ENCODE measurements at regions not wholly inside any gene's neighbourhood (a gene's known extent, or its start where the extent isn't known, plus 50 kb on each side); places are given as distances from the start of the nearest gene placed in this dataset.

GRCh38 chr1:5389101-5389885 is 602.9 kb downstream of the NPHP4 start:
- intact Hi-C loops (cut with micrococcal nuclease), result no loop called here
- Histone ChIP-seq H3K79me2 (ENCODE audit: insufficient read depth, low read length) (no peaks in the 10 kb centered on the region), H3K27ac (ENCODE audit: low read depth in 1 of 2, low read length in 2 of 2) (no peak overlapping the region), H3K9me3 (replicated peaks in 1 of 2; ENCODE audit: control insufficient read depth in 1 of 2, insufficient read depth in 1 of 2, low read length in 2 of 2) (no peaks in the 10 kb centered on the region), H3K36me3 (replicated peaks in 1 of 2; ENCODE audit: control insufficient read depth in 1 of 2, insufficient read depth in 2 of 2, low read length in 2 of 2) (no peaks in the 10 kb centered on the region), H3K4me3 (replicated peaks in 1 of 3; ENCODE audit: low read depth in 2 of 3, low read length in 3 of 3) (no peak overlapping the region), H3K4me2 (replicated peaks; ENCODE audit: extremely low read depth, low read length, poor library complexity, severe bottlenecking) (no peak overlapping the region), H3K27me3 (ENCODE audit: control insufficient read depth in 2 of 2, insufficient read depth in 2 of 2, low read length in 2 of 2) (no peaks in the 10 kb centered on the region), H2AFZ (ENCODE audit: insufficient read depth, low read depth, low read length, poor library complexity, severe bottlenecking) (no peak overlapping the region), H3K4me1 (ENCODE audit: control insufficient read depth in 1 of 2, insufficient read depth in 2 of 2, low read length in 2 of 2) (no peaks in the 10 kb centered on the region), H4K20me1 (ENCODE audit: insufficient read depth, low read length) (no peaks in the 10 kb centered on the region), H3K9ac (ENCODE audit: insufficient read depth, low read length, poor library complexity, severe bottlenecking) (no peak overlapping the region)
- 94% methylated on average over 10 of the region's 16 CpGs for WGBS (ENCODE audit: insufficient coverage)
- H3K36me3 Mint-ChIP-seq, result no peaks in the 10 kb centered on the region
- no peak for DNase-seq
- H3K27me3 Mint-ChIP-seq (ENCODE audit: low read depth in 3 of 3), result peaks cover 0 to 2% (median 0%) of the 10 kb centered on the region in 3 donors
- H3K27ac Mint-ChIP-seq, result peak overlapping the region in 1 of 7 donors; percentile 2
- no peak for TF ChIP-seq CTCF (IDR thresholded peaks at IDR 0.05)
- H3K4me3 Mint-ChIP-seq, result no peak overlapping the region
- H3K9me3 Mint-ChIP-seq, result peaks cover 0 to 8% (median 0%) of the 10 kb centered on the region in 7 donors
- H3K4me1 Mint-ChIP-seq, result no peaks in the 10 kb centered on the region

GRCh38 chr1:5388622-5389021 is 603.6 kb downstream of the NPHP4 start:
- peaks cover 0 to 2% (median 0%) of the 10 kb centered on the region in 3 donors for H3K27me3 Mint-ChIP-seq (ENCODE audit: low read depth in 3 of 3)
- no peaks in the 10 kb centered on the region for H3K36me3 Mint-ChIP-seq
- no peak overlapping the region for H3K27ac ChIP-seq (ENCODE audit: low read depth in 1 of 2, low read length in 2 of 2)
- DNase-seq, result no peak
- no CpG with 5 or more reads among the region's 6 CpGs for WGBS (ENCODE audit: insufficient coverage)
- H3K4me1 ChIP-seq (ENCODE audit: control insufficient read depth in 1 of 2, insufficient read depth in 2 of 2, low read length in 2 of 2), result no peaks in the 10 kb centered on the region
- peaks cover 0 to 8% (median 0%) of the 10 kb centered on the region in 7 donors for H3K9me3 Mint-ChIP-seq
- no peak overlapping the region for H3K27ac Mint-ChIP-seq
- TF ChIP-seq CTCF (IDR thresholded peaks at IDR 0.05), result no peak
- H3K36me3 ChIP-seq (replicated peaks in 1 of 2; ENCODE audit: control insufficient read depth in 1 of 2, insufficient read depth in 2 of 2, low read length in 2 of 2), result no peaks in the 10 kb centered on the region
- H2AFZ ChIP-seq (ENCODE audit: insufficient read depth, low read depth, low read length, poor library complexity, severe bottlenecking), result no peak overlapping the region
- H3K4me2 ChIP-seq (replicated peaks; ENCODE audit: extremely low read depth, low read length, poor library complexity, severe bottlenecking), result no peak overlapping the region
- intact Hi-C loops (cut with micrococcal nuclease), result no loop called here
- no peaks in the 10 kb centered on the region for H3K4me1 Mint-ChIP-seq
- no peaks in the 10 kb centered on the region for H4K20me1 ChIP-seq (ENCODE audit: insufficient read depth, low read length)
- H3K9me3 ChIP-seq (replicated peaks in 1 of 2; ENCODE audit: control insufficient read depth in 1 of 2, insufficient read depth in 1 of 2, low read length in 2 of 2), result no peaks in the 10 kb centered on the region
- no peak overlapping the region for H3K4me3 Mint-ChIP-seq
- H3K79me2 ChIP-seq (ENCODE audit: insufficient read depth, low read length), result no peaks in the 10 kb centered on the region
- H3K9ac ChIP-seq (ENCODE audit: insufficient read depth, low read length, poor library complexity, severe bottlenecking), result no peak overlapping the region
- H3K27me3 ChIP-seq (ENCODE audit: control insufficient read depth in 2 of 2, insufficient read depth in 2 of 2, low read length in 2 of 2), result no peaks in the 10 kb centered on the region
- no peak overlapping the region for H3K4me3 ChIP-seq (replicated peaks in 1 of 3; ENCODE audit: low read depth in 2 of 3, low read length in 3 of 3)
